Choroid plexus epithelial cell (primary cell): ENCODE measurements at regions not wholly inside any gene's neighbourhood (a gene's known extent, or its start where the extent isn't known, plus 50 kb on each side); places are given as distances from the start of the nearest gene placed in this dataset.
"Not testable (repeated sequence)": the region's sequence is repeated elsewhere in the genome, so short reads cannot be mapped to it uniquely, and the experiment has no call there.

Source experiments
- DNase-seq: peaks from one replicate; pipeline ENCODE4 v3.0.0-alpha.2; 2010; ENCODE audit warnings: low read depth
- H3K4me3 ChIP-seq: 2 replicates; pipeline ENCODE4 v1.5.1; 2011; ENCODE audit warnings: low read depth, mild to moderate bottlenecking, control low read depth, low read length, moderate library complexity
- CTCF ChIP-seq: conservative IDR thresholded peaks from 2 replicates; pipeline ENCODE4 v1.5.1; 2011; ENCODE audit warnings: low read depth, mild to moderate bottlenecking, control low read depth, inconsistent platforms, low read length, moderate library complexity

- no peak for TF ChIP-seq CTCF
- no peak overlapping the region for H3K4me3 ChIP-seq
Observed at GRCh38 chr16:63769211-63769610, 1352.7 kb downstream of the CDH11 start.

GRCh38 chr16:63760246-63760645 lies 1361.6 kb downstream of the CDH11 start:
- DNase-seq, H3K4me3 ChIP-seq: not testable (repeated sequence)

More at GRCh38 chr16:63769211-63769610, 1352.7 kb downstream of the CDH11 start:
- no peak for DNase-seq

GRCh38 chr16:63752347-63752746 lies 1369.5 kb downstream of the CDH11 start:
- TF ChIP-seq CTCF: no peak
- no peak overlapping the region for H3K4me3 ChIP-seq
- DNase-seq: no peak

GRCh38 chr16:63749276-63749675 lies 1372.6 kb downstream of the CDH11 start:
- no peak overlapping the region for H3K4me3 ChIP-seq
- DNase-seq: no peak
- no peak for TF ChIP-seq CTCF

- peak; percentile 10 for DNase-seq
- no peak for TF ChIP-seq CTCF
- H3K4me3 ChIP-seq: no peak overlapping the region
Observed at GRCh38 chr16:63745456-63745855, 1376.4 kb downstream of the CDH11 start.

- DNase-seq: no peak
- H3K4me3 ChIP-seq: no peak overlapping the region
- no peak for TF ChIP-seq CTCF
Observed at GRCh38 chr16:63744077-63744874, 1377.6 kb downstream of the CDH11 start.

- no peak for TF ChIP-seq CTCF
- no peak for DNase-seq
Observed at GRCh38 chr16:63742150-63742549, 1379.7 kb downstream of the CDH11 start.

More at GRCh38 chr16:63742150-63742549, 1379.7 kb downstream of the CDH11 start:
- H3K4me3 ChIP-seq: no peak overlapping the region
